HCT116 (cell line): ENCODE measurements at regions not wholly inside any gene's neighbourhood (a gene's known extent, or its start where the extent isn't known, plus 50 kb on each side); places are given as distances from the start of the nearest gene placed in this dataset.
"Not testable (repeated sequence)": the region's sequence is repeated elsewhere in the genome, so short reads cannot be mapped to it uniquely, and the experiment has no call there.

Experiments
- ATAC-seq: fragments of 200-7000 bp; cut with Tn5 transposase; 2 replicates; pipeline ENCODE4 v1.9.1; 2020; ENCODE audit warnings: mild to moderate bottlenecking, moderate library complexity
- BruUV-seq: library from RNA; stranded (reverse); fragments of 400-500 nt; replicated peaks from 2 replicates; lab custom pipeline; 2021; lab: Mats Ljungman, UMichigan
- CTCF ChIA-PET: fragments of 300-600 bp; sonication (Branson Sonifier 250); formaldehyde crosslinking; loops from one replicate; lab custom pipeline; 2021; ENCODE audit warnings: antibody characterized with exemption; lab: Charles Lee
- POLR2A ChIA-PET: fragments of 300-600, 350-600 bp; sonication (Branson Sonifier 250); formaldehyde crosslinking; loops from one replicate; lab custom pipeline; 2021; ENCODE audit warnings: antibody characterized with exemption; lab: Charles Lee
- RAD21 ChIA-PET, 2 experiments: fragments of 300-600 bp; sonication (Branson Sonifier 250); formaldehyde crosslinking; loops; one replicate each; lab custom pipeline; 2023; ENCODE audit warnings: low total read pairs in 2 of 2; ENCODE audit not compliant: uncharacterized antibody in 2 of 2, unreplicated experiment in 2 of 2, low non-redundant PET in 1 of 2; lab: Charles Lee
- DNase-seq: peaks from one replicate; pipeline ENCODE4 v3.0.0-alpha.2; 2010; ENCODE audit warnings: low read depth, low spot score
- H2AFZ ChIP-seq: fragments of 200-600 bp; shearing (Covaris generic), sonication (generic); 2 replicates; pipeline ENCODE4 v1.6.1; 2017; ENCODE audit warnings: low read depth, mixed run types, mixed read lengths, antibody characterized with exemption, low read length; ENCODE audit not compliant: poor library complexity, severe bottlenecking
- H3K27ac ChIP-seq: 2 replicates; pipeline ENCODE4 v1.5.1; 2012; ENCODE audit warnings: low read depth, low read length
- H3K27me3 ChIP-seq: fragments of 200-600 bp; sonication (generic); 2 replicates; pipeline ENCODE4 v1.6.1; 2016; ENCODE audit warnings: mixed run types, low read length, mixed read lengths; ENCODE audit not compliant: insufficient read depth
- H3K36me3 ChIP-seq, 2 experiments: fragments of 200-500 bp in 1 of 2; fragments of 200-600 bp in 1 of 2; sonication (Bioruptor generic) in 1 of 2; sonication (generic) in 1 of 2; 2 replicates each; pipeline versions ENCODE4 v1.5.1 to v1.6.1; 2014 to 2016; ENCODE audit warnings: low read length in 2 of 2, inconsistent platforms in 1 of 2, mixed read lengths in 1 of 2, mixed run types in 1 of 2; ENCODE audit not compliant: insufficient read depth in 2 of 2, control insufficient read depth in 1 of 2
- H3K4me1 ChIP-seq, 2 experiments: fragments of 200-600 bp in 1 of 2; sonication (generic) in 1 of 2; 2 replicates each; pipeline versions ENCODE4 v1.5.1 to v1.6.1; 2012 to 2017; ENCODE audit warnings: low read length in 2 of 2, inconsistent platforms in 1 of 2, mild to moderate bottlenecking in 1 of 2, mixed read lengths in 1 of 2, mixed run types in 1 of 2, moderate library complexity in 1 of 2; ENCODE audit not compliant: insufficient read depth in 2 of 2, control insufficient read depth in 1 of 2
- H3K4me2 ChIP-seq: fragments of 200-600 bp; sonication (generic); 2 replicates; pipeline ENCODE4 v1.6.1; 2017; ENCODE audit warnings: mixed run types, low read length, mixed read lengths
- H3K4me3 ChIP-seq, 2 experiments: fragments of 200-600 bp in 1 of 2; sonication (generic) in 1 of 2; replicated peaks in 1 of 2; 2 replicates each; pipeline ENCODE4 v1.5.1; 2011 to 2016; ENCODE audit warnings: low read length in 2 of 2, control low read depth in 1 of 2, low read depth in 1 of 2, mild to moderate bottlenecking in 1 of 2, mixed read lengths in 1 of 2, mixed run types in 1 of 2
- H3K79me2 ChIP-seq: fragments of 200-600 bp; sonication (generic); 2 replicates; pipeline ENCODE4 v1.6.1; 2017; ENCODE audit warnings: mild to moderate bottlenecking, mixed run types, low read length, moderate library complexity, mixed read lengths; ENCODE audit not compliant: insufficient read depth
- H3K9ac ChIP-seq: fragments of 200-600 bp; sonication (generic); 2 replicates; pipeline ENCODE4 v1.6.1; 2016; ENCODE audit warnings: low read length, mixed read lengths
- H3K9me2 ChIP-seq: fragments of 200-600 bp; sonication (generic), shearing (Covaris generic); 2 replicates; pipeline ENCODE4 v1.6.1; 2017; ENCODE audit warnings: mixed run types, mild to moderate bottlenecking, moderate library complexity; ENCODE audit not compliant: insufficient read depth
- H3K9me3 ChIP-seq, 2 experiments: fragments of 200-500 bp in 1 of 2; fragments of 200-600 bp in 1 of 2; sonication (Bioruptor generic) in 1 of 2; sonication (generic) in 1 of 2; 2 replicates each; pipeline ENCODE4 v1.6.1; 2014 to 2017; ENCODE audit warnings: low read length in 2 of 2, mixed read lengths in 2 of 2, inconsistent platforms in 1 of 2, low read depth in 1 of 2, mild to moderate bottlenecking in 1 of 2, mixed run types in 1 of 2, moderate library complexity in 1 of 2; ENCODE audit not compliant: control insufficient read depth in 1 of 2, insufficient read depth in 1 of 2
- H4K20me1 ChIP-seq: fragments of 200-600 bp; sonication (generic), shearing (Covaris generic); 2 replicates; pipeline ENCODE4 v1.6.1; 2017; ENCODE audit warnings: mixed run types, mild to moderate bottlenecking, moderate library complexity; ENCODE audit not compliant: insufficient read depth
- ATF3 ChIP-seq: IDR thresholded peaks from 2 replicates; pipeline ENCODE4 v1.6.1; 2012
- CBX3 ChIP-seq: IDR thresholded peaks from 2 replicates; pipeline ENCODE4 v1.6.1; 2012; ENCODE audit warnings: low read depth
- CEBPB ChIP-seq: IDR thresholded peaks from 2 replicates; pipeline ENCODE4 v1.6.1; 2012; ENCODE audit warnings: low read depth
- EZH2 ChIP-seq: fragments of 200-600 bp; sonication (generic); IDR thresholded peaks from 2 replicates; pipeline ENCODE4 v1.6.1; 2017; ENCODE audit warnings: antibody characterized with exemption, mixed run types
- FOSL1 ChIP-seq: IDR thresholded peaks from 2 replicates; pipeline ENCODE4 v1.6.1; 2012; ENCODE audit warnings: low read depth
- JUND ChIP-seq: IDR thresholded peaks from 2 replicates; pipeline ENCODE4 v1.6.1; 2012
- POLR2A ChIP-seq: IDR thresholded peaks from 2 replicates; pipeline ENCODE4 v1.7.0; 2011; ENCODE audit warnings: borderline replicate concordance; ENCODE audit not compliant: insufficient read depth, insufficient read length; ENCODE audit errors: extremely low read depth
- REST ChIP-seq: IDR thresholded peaks from 2 replicates; pipeline ENCODE4 v1.6.1; 2012; ENCODE audit warnings: low read depth
- SP1 ChIP-seq: IDR thresholded peaks from 2 replicates; pipeline ENCODE4 v1.6.1; 2012; ENCODE audit warnings: low read depth
- SRF ChIP-seq: IDR thresholded peaks from 2 replicates; pipeline ENCODE4 v1.6.1; 2012; ENCODE audit warnings: low read depth
- YY1 ChIP-seq: IDR thresholded peaks from 2 replicates; pipeline ENCODE4 v1.6.1; 2011; ENCODE audit warnings: low read length, low read depth, moderate library complexity, mild to moderate bottlenecking; ENCODE audit not compliant: insufficient replicate concordance; ENCODE audit errors: extremely low read depth
- ZFX ChIP-seq: fragments of 450-650 bp; IDR thresholded peaks from 2 replicates; pipeline ENCODE4 v1.6.1; 2017
- intact Hi-C: fragments of 100-400 bp; cut with micrococcal nuclease; formaldehyde crosslinking; loops from 2 replicates; pipeline ENCODE4 v1.10.0; 2022

DNA sequence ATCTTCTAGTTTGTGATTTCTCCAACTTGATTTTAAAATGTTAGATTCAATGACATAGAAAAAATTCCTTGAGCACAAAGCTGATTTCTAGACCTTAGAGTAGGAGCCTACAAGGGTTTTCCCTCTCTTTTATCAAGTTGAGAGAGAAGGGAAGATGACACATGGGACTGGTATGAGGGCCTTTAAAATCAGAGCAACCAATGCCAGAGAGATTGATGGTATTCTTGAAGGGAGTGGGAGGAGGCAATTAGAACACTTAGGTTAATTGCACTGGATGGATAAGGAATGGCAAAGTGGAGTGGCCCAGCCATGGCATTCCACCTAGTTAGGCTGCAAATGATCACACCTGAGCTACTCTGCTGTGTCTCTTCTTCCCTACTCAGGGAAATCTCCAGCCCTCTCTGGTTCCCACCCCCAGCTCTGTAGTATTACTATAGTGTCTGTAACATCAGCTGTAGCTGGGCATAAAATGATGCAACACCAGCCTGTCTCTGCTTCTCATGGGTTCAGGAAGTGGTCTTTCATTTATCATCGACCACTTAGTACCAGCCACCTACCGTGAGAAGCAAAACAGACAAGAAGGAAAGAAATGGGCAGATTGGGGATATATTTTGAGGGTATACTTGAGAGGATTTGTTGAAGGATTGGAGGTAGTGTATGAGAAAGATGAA is 333.6 kb downstream of the DLEU7 start:
- Histone ChIP-seq H3K79me2 (no peaks in the 10 kb centered on the region), H4K20me1 (no peaks in the 10 kb centered on the region), H3K9me3 (no peaks in the 10 kb centered on the region), H3K4me2 (no peak overlapping the region), H2AFZ (no peak overlapping the region), H3K4me1 (no peaks in the 10 kb centered on the region; a peak in 1 of 4 replicates), H3K9me2 (no peaks in the 10 kb centered on the region), H3K36me3 (no peaks in the 10 kb centered on the region), H3K9ac (no peak overlapping the region), H3K27me3 (no peaks in the 10 kb centered on the region), H3K27ac (no peak overlapping the region), H3K4me3 (no peak overlapping the region)
- DNase-seq: no peak
- RAD21 ChIA-PET: no interaction called here
- intact Hi-C loops: no loop called here
- no TSS peak for BruUV-seq
- CTCF ChIA-PET: no interaction called here
- TF ChIP-seq CBX3 (no peak), SRF (no peak), CEBPB (no peak), FOSL1 (no peak), POLR2A (no peak), JUND (no peak), YY1 (no peak), SP1 (no peak), ZFX (no peak), REST (no peak), EZH2 (no peak), ATF3 (no peak)
- ATAC-seq: no peak
- POLR2A ChIA-PET: no interaction called here

GRCh38 chr13:50510885-50511545 is 332.5 kb downstream of the DLEU7 start:
- BruUV-seq, CTCF ChIA-PET, H2AFZ ChIP-seq, H3K79me2 ChIP-seq, H3K4me1 ChIP-seq, ATAC-seq, H3K9ac ChIP-seq, H3K27me3 ChIP-seq, POLR2A ChIA-PET, H3K4me2 ChIP-seq, intact Hi-C loops, H3K27ac ChIP-seq, H4K20me1 ChIP-seq, H3K9me3 ChIP-seq, DNase-seq, RAD21 ChIA-PET, H3K9me2 ChIP-seq, H3K36me3 ChIP-seq, H3K4me3 ChIP-seq: not testable (repeated sequence)
